ENCODE measurements at regions not wholly inside any gene's neighbourhood (a gene's known extent, or its start where the extent isn't known, plus 50 kb on each side); places are given as distances from the start of the nearest gene placed in this dataset.

- TF ChIP-seq CTCF (IDR thresholded peaks at IDR 0.05) (no peak), POLR2A (IDR thresholded peaks at IDR 0.05) (no peak)
These were observed 827.4 kb downstream of the SI start for GRCh38 chr3:164250923-164251322.
